Bronchial epithelial cell (primary cell): ENCODE measurements at regions not wholly inside any gene's neighbourhood (a gene's known extent, or its start where the extent isn't known, plus 50 kb on each side); places are given as distances from the start of the nearest gene placed in this dataset.

ENCODE experiments used
- DNase-seq: peaks from one replicate; pipeline ENCODE4 v3.0.0-alpha.2; 2010; ENCODE audit warnings: low read depth
- FAIRE-seq: peaks from 2 replicates; lab custom pipeline; 2011; peaks lifted over from hg19 to GRCh38; lab: Jason Lieb, UNC
- H3K27me3 ChIP-seq: 2 replicates; pipeline ENCODE4 v1.5.1; 2011; ENCODE audit warnings: low read length; ENCODE audit not compliant: control insufficient read depth, insufficient read depth
- H3K36me3 ChIP-seq: 2 replicates; pipeline ENCODE4 v1.5.1; 2011; ENCODE audit warnings: low read length; ENCODE audit not compliant: control insufficient read depth, insufficient read depth
- H3K4me3 ChIP-seq: 2 replicates; pipeline ENCODE4 v1.5.1; 2011; ENCODE audit warnings: mild to moderate bottlenecking, low read depth, low read length, control low read depth
- TF ChIP-seq, protein P1 (sequence below): IDR thresholded peaks from 2 replicates; pipeline ENCODE4 v1.5.1; 2011; ENCODE audit warnings: mild to moderate bottlenecking, moderate library complexity, low read length, control low read depth, inconsistent platforms; ENCODE audit not compliant: insufficient read depth, severe bottlenecking

DNA sequence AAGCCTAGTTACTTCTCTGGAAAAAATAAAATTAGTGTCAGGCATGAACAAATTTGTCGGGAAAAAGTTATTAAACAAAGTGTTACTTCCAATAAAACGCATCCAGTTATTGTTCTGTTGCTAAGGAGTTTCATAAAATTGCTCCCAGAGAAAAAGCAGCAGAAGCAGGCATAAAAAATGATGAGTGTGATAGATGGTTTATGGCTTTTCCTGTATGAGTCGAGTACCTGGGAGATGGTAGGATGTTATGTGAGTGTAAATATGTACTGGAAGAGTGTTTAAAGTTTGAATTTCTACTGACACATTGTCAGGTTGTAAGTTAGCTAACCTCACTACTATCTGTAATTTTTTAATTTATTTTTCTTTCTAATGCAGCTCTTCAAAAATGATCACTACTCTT, 390.7 kb downstream of the ARL4A start:
- FAIRE-seq (no peak), DNase-seq (no peak)
- TF ChIP-seq, protein P1, sequence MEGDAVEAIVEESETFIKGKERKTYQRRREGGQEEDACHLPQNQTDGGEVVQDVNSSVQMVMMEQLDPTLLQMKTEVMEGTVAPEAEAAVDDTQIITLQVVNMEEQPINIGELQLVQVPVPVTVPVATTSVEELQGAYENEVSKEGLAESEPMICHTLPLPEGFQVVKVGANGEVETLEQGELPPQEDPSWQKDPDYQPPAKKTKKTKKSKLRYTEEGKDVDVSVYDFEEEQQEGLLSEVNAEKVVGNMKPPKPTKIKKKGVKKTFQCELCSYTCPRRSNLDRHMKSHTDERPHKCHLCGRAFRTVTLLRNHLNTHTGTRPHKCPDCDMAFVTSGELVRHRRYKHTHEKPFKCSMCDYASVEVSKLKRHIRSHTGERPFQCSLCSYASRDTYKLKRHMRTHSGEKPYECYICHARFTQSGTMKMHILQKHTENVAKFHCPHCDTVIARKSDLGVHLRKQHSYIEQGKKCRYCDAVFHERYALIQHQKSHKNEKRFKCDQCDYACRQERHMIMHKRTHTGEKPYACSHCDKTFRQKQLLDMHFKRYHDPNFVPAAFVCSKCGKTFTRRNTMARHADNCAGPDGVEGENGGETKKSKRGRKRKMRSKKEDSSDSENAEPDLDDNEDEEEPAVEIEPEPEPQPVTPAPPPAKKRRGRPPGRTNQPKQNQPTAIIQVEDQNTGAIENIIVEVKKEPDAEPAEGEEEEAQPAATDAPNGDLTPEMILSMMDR, result no peak

DNA sequence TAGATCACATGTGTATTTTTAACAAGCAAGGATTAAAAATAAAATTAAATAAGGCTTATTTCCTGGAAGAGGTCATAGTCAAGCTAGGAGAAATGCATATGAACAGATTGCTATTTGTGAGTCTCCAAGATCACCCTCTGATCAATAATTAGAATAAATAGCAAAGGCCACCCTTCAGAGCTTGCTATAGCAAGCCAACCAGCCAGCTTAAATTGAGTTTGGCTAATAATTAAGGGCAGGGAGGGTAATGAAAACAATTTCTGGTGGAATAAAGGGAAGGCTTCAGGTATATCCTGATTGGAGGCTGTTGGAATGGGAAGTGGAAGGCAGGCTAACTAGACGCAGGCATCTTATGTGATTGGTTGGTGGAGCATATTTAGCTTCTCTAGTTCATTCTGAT, 403.5 kb downstream of the ARL4A start:
- DNase-seq, result no peak
- Histone ChIP-seq H3K27me3 (no peaks in the 10 kb centered on the region), H3K36me3 (no peaks in the 10 kb centered on the region), H3K4me3 (no peak overlapping the region)
- no peak for FAIRE-seq
- TF ChIP-seq, protein P1, result no peak

More for the DNA sequence above, 390.7 kb downstream of the ARL4A start:
- H3K36me3 ChIP-seq, result no peaks in the 10 kb centered on the region
- no peaks in the 10 kb centered on the region for H3K27me3 ChIP-seq
- no peak overlapping the region for H3K4me3 ChIP-seq

GRCh38 chr7:13091974-13092707, 404.7 kb downstream of the ARL4A start:
- no peaks in the 10 kb centered on the region for H3K27me3 ChIP-seq
- FAIRE-seq (no peak), DNase-seq (no peak)
- no peak overlapping the region for H3K4me3 ChIP-seq
- TF ChIP-seq, protein P1, result no peak
- no peaks in the 10 kb centered on the region for H3K36me3 ChIP-seq

- TF ChIP-seq, protein P1, result no peak
- FAIRE-seq, result no peak
Observed at GRCh38 chr7:13092708-13093005, 405.2 kb downstream of the ARL4A start.

DNA sequence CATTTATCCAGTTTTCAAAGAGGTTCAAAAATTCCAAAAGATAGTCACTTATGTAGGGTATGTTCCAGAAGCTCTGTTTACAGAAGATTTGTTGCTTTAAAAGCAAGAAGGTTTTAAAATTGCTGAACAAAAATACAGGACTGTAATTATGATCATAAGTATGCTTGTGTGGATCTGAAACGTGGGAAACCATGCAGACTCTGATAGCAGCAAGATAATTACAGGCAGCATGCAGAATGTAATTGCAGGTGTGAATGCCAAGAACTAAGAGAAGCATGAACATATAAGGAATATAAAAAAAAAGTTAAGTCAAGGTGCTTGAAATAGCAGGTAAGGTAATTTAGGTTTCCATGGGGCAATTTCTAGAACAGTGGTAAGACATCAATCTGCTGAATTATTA, 405.7 kb downstream of the ARL4A start:
- Histone ChIP-seq H3K36me3 (no peaks in the 10 kb centered on the region), H3K27me3 (no peaks in the 10 kb centered on the region), H3K4me3 (no peak overlapping the region)
- no peak for FAIRE-seq
- DNase-seq, result no peak
- TF ChIP-seq, protein P1, result no peak

More at GRCh38 chr7:13092708-13093005, 405.2 kb downstream of the ARL4A start:
- H3K27me3 ChIP-seq, result no peaks in the 10 kb centered on the region
- no peak for DNase-seq
- no peak overlapping the region for H3K4me3 ChIP-seq
- no peaks in the 10 kb centered on the region for H3K36me3 ChIP-seq

- TF ChIP-seq, protein P1, result no peak
- FAIRE-seq (no peak), DNase-seq (no peak)
- H3K27me3 ChIP-seq, result no peaks in the 10 kb centered on the region
- no peak overlapping the region for H3K4me3 ChIP-seq
- no peaks in the 10 kb centered on the region for H3K36me3 ChIP-seq
Observed at GRCh38 chr7:13097499-13097898, 410.1 kb downstream of the ARL4A start.
